Inflammatory macrophage treated with lipopolysaccharide for 1 hour (primary cell): ENCODE measurements at regions not wholly inside any gene's neighbourhood (a gene's known extent, or its start where the extent isn't known, plus 50 kb on each side); places are given as distances from the start of the nearest gene placed in this dataset.
"Not testable (repeated sequence)": the region's sequence is repeated elsewhere in the genome, so short reads cannot be mapped to it uniquely, and the experiment has no call there.

Source experiments
- DNase-seq, 2 donors: peaks; one replicate each; pipeline ENCODE4 v3.0.0-alpha.2; 2020 to 2022

DNA sequence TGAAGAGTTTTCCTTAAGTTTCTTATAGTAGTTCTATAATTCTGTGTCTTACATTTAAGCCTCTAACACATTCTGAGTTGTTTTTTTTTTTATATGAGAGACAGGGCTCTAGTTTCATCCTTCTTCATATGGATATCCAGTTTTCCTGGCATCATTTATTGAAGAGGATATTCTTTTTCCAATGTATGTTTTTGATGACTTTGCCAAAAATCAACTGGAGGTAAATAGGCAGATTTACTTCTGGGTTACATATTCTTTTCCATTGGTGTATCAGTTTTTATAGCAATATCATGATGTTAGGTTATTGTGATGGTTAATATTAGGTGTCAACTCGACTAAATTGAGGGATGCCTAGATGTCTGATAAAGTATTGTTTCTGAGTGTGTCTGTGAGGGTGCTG lies 650.7 kb upstream of the GRID2 start:
- no peak for DNase-seq

DNA sequence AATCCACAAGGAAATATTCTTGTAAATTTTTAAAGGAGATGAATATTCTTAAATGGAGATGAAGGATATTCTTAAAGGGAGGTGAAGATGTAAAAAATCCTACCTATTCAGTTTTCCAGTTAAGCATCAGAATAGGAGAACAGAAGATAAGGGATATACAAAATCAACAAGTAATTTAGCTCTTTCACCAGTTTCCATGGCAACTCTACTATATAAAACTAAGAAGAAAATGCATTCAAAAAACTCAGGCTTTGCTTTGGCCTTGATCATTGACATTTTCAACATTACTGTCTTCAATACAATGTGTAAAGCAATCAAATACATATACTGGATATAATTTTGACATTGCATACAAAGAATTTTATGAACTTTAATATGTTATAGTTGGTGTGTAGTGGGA lies 622.7 kb upstream of the GRID2 start:
- DNase-seq: no peak

DNA sequence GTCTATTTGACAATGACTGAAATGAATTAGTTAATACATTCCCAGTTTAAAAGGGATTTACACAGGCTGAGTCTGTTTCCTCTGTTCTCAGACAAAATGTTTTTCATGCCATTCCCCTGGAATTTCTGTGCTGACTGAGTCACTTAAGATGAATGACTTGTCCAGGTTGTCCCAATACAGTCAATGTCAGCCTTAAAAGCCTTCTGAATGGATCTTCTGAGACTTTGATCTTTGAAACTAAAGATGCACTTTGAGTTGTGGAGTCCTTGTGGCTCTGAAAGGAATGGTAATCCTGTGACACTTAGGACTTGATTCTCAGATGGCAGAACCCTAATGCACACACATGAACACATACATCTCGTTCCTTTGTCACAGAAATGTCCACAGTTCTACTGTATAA lies 622.2 kb upstream of the GRID2 start:
- DNase-seq: no peak

DNA sequence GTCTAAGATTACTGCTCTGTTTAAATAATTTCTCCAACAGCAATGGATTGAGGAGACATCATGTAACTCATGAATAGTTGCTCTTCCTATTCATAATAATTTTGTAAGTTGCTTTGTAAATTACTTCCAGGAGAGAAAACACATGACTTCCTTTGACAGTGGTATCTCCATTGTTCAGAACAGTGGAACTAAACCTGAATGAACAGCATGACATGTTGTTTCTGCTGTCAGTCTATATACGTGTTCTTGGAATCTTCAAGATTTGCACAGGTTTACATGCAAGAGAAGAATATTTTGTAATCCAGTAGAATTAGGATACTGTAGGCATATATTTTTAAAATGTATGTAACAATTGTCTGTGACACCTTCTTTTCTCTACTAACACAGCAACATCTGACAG lies 618.8 kb upstream of the GRID2 start:
- no peak for DNase-seq

DNA sequence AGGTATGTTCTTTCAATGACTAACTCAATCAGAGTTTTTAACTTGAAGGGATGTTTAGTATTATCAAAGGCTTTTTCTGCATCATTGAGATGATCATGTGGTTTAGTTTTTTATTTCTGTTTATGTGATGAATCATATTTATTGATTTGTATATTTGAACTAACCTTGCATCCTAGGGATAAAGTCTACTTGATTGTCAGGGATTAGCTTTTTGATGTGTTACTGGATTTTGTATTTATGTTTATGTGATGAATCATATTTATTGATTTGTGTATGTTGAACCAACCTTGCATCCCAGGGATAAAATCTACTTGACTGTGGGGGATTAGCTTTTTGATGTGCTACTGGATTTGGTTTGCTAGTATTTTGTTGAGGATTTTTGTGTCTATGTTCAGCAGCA lies 615.4 kb upstream of the GRID2 start:
- no peak for DNase-seq

DNA sequence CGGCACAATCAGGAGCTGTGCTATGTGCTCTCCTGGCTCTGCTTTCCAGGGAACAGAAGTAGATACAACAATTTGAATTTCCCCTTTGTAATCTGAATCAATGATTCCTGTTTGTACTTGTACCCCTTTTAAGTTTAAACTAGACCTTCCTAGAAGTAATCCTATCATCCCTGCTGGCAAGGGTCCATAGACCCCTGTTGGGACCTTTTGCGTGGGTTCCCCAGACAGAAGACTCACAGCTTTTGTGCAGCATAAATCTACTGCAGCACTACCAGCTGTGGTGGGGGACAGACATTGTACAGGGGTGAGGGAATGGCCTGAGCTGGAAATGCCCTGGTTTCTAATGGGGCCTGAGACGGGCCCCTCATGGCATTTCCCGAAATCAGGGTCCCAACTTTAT lies 604.1 kb upstream of the GRID2 start:
- not testable (repeated sequence) for DNase-seq

DNA sequence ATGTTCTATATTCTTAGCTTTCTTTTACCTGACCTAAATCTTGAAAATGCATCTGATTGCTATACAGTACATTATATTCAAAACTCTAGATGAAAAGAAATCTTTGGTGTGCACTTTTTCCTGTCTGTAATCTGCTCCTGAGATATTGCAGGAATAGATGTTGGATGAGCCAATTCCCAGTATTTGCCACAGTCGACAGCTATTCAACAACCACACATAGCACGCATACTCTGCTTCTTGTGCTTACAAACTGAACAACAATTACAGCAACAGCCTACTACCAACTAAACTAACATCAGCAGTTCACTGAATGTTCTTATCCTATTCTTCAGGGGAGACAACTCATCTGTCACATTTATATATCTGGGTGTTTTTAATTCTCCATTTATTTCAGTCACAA lies 573.9 kb upstream of the GRID2 start:
- no peak for DNase-seq

DNA sequence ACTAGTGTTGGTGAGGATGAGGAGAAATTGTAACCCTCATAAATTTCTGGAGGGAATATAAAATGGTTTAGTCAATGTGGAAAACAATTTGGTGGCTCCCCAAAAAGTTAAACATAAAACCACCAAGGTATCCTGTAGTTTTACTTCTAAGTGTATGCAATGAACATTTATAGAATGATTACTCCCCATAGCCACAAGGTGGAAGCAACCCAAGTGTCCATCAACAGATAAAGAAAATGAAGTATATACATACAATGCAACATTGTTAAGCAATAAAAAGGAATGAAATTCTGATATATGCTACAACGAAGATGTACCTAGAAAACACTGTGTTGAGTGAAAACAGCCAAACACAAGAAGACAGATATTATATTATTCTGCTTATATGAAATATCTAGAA lies 569.1 kb upstream of the GRID2 start:
- no peak for DNase-seq

DNA sequence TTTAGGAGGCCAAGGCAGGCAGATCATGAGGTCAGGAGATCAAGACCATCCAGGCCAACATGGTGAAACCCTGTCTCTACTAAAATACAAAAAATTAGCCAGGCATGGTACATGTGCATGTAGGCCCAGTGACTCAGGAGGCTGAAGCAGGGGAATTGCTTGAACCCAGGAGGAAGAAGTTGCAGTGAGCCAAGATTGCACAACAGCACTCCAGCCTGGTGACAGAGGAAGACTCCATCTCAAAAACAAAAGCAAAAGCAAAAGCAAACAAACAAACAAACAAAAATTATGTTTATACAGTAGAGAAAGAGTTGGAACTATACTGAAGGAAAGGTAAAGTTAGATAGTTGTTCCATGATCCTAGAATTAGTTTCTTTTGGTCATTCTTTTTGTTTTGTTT lies 564.9 kb upstream of the GRID2 start:
- not testable (repeated sequence) for DNase-seq

DNA sequence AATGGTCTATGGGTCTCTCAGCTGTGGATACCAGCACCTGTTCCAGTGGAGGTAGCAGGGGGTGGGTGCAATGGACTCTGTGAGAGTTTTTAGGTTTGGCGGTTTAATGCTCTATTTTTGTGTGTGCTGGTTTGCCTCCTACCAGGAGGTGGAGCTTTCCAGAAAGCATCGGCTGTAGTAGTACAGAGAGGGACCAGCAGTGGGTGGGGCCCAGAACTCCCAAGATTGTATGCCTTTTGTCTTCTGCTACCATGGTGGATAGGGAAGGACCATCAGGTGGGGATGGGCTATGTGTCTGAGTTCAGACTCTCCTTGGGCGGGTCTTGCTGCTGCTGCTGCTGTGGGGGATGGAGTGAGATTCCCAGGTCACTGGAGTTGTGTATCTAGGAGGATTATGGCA lies 557.2 kb upstream of the GRID2 start:
- DNase-seq: no peak

DNA sequence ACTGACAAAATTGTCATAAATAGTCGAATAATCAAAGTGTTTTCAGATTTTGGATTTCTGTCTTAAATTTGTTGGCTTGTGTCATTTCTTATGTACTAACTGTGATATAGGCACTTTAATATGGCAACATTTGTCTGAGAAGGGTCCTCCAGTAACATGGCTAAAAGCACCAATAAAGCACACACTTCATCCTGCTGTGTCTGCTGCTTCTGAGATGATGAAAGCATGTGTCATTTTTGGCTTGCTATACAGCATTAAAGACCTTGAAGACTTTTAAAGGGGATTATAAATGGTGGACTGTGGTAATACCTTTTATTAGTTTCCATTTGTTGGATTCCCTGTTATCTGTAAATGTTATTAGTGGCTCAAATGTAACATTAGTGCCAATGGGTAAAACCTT lies 551.8 kb upstream of the GRID2 start:
- DNase-seq: no peak

DNA sequence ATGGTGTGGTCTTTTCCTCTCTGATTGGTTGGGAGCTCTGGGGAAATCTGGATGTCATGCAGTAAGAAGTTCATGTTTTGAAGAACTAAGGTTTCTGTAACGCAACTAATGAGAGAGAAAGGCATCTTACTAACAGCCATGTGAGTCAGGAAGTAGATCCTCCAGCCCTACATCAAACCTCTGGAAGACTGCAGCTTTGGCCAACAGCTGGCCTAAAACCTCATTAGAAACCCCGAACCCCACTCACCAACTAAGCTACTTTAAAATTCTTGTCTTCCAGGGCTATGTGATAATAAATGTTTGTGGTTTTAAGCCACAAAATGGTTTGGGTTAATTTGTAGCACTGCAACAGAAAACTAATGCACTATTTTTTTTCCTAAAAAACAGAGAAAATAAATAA lies 549.0 kb upstream of the GRID2 start:
- DNase-seq: no peak

DNA sequence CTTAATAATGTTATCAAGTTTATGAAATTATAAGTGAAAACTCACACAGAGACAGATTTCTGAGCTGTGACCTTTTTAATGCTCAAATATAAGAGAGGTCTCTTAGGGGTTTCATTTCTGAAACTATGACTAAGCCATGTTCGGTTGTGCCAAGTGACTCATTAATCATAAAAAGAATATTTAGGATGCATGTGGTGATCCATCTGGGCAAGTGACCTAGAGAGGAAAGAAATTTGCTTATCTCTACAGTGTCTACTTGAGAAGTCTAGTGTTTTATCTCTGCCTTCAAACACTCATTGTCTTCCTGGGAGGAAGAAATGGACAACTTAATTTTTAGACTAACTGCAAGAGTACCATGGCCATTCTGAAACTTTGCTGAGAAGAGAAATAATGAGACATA lies 545.3 kb upstream of the GRID2 start:
- no peak for DNase-seq

DNA sequence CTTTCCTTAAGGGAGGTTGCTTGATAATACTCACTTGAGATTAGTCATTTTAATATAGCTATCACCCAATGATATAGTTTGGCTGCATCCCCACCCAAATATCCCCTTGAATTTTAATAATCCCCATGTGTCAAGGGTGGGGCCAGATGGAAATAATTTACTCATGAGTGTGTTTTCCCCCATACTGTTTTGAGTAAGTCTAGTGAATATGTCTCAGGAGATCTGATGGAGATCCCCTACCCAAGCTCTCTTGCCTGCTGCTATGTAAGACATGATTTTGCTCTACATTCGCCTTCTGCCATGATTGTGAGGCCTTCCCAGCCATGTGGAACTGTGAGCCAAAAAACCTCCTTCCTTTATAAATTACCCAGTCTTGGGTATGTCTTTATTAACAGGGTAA lies 539.7 kb upstream of the GRID2 start:
- no peak for DNase-seq

DNA sequence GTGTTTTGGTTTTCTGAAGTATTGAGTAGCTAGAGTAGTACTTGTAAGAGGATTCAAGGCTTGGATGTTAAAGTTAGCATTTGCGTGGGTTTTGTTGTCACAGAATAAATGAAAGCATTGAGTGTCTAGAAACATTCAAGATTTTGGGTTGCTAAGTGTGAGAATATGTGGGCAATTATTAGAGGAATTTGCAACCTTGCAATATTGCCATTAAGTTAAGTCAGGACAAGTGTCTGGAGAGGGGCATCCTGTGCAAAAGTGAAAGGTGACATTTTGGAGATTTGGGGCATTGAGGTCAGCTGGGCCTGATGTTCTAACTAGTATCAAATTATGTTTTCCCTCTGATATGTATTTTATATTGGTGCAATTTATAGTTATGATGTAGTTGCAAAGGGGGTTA lies 533.9 kb upstream of the GRID2 start:
- no peak for DNase-seq

DNA sequence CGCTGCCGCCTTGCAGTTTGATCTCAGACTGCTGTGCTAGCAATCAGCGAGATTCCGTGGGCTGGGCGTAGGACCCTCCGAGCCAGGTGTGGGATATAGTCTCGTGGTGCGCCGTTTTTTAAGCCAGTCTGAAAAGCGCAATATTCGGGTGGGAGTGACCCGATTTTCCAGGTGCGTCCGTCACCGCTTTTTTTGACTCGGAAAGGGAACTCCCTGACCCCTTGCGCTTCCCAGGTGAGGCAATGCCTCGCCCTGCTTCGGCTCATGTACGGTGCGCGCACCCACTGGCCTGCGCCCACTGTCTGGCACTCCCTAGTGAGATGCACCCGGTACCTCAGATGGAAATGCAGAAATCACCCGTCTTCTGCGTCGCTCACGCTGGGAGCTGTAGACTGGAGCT lies 512.1 kb upstream of the GRID2 start:
- not testable (repeated sequence) for DNase-seq

DNA sequence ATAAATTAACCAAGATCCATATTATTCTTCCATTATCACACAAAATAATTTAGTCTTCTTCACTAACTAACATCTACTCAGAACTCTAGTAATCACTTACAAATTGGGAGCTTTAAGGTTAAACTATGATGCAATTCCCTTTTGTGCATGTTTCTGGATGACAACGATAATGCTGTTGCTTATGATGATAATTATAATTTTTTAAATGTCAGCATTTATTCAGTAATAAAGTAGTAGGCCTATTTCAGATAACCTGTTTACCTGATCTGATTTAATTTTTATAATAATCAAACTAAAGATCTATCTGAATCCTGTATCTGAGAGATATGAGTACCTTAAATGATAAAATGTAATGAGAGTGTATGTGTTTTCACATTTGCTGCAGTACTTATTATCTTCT lies 507.8 kb upstream of the GRID2 start:
- DNase-seq: no peak

DNA sequence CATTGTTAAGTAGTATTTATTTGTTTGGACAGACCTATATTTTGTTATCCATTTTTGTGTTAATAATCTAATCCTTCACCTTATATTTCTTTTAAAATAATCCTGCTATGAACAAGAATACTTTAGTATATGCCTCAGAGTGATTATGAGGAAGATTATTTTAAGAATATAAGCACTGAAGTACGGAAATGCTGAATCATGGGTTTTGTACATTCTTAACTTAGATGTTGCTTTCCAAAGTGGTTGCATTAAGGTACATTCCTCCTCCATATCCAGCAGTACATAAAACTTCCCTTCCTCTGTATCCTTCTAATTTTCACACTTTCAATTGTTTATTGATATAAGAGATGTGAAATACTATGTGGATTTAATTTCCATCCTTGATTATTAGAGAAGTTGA lies 491.4 kb upstream of the GRID2 start:
- DNase-seq: no peak

DNA sequence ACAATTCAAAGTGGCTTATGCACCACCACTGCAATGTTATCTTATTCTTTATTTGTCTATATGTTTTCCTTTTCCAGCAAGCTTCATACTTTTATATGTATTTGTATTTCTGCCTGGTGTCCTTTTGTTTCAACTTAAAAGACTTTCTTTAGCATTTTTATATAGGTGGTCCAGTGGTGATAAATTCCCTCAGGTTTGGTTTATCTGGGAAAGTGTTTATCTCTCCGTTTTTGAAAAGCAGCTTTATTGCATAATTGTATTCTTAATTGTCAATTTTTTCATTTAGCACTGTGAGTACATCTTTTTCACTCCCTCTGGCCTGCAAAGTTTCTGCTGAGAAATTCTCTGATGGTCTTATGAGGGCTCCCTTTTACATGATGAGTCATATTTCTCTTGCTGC lies 479.0 kb upstream of the GRID2 start:
- DNase-seq: no peak

DNA sequence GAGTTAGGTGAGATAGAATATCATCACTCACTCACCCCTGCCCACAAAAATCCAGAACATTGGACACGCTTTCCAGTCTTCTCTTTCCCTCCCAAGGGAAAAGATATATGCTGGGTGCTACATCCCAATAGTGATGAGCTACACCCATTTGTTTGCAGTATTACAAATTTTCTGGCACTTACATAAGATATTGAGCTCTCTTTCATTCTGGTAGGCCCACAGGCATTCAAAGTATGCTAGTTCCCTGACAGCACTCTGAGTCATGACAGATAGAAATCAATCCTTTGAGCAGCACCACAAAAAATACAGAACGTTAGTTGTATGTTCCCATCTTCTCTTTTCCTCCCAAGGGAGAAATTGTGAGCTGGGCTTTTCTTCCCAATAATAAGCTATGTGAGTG lies 477.6 kb upstream of the GRID2 start:
- no peak for DNase-seq

DNA sequence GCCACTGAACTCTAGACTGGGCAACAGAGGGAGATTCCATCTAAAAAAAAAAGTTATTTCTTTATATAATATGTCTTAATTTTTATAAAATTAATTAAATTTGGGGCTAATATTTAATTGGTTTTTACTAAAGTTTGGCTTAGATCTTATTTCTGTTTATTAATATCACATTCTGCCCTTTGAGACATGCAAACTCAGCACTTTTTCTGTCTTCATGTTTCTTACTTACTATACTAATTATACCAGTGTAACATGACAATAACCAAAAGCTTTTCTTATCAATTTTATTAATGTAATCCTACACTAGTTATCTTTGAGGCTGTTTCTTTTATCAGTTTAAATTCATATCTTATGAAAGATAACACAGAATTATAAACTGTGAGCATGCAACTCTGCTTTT lies 475.9 kb upstream of the GRID2 start:
- DNase-seq: no peak

DNA sequence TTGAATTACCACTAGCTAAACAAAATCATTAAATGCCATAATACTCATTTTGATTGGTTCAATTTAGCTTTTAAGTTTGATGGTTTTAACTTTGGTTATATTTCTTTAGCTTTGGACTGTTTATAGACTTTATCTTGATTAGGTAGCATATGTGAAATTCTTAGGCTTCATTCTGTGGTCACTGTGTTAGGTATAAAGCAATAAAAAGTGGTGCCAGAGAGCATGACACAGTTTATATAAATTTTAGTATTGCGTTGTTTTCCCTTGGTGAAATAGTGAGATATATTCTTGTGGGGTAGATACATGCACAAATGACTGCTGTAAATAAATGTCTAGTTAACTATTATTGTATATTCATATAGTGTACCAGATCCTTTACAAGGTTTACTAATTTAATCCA lies 474.2 kb upstream of the GRID2 start:
- no peak for DNase-seq

DNA sequence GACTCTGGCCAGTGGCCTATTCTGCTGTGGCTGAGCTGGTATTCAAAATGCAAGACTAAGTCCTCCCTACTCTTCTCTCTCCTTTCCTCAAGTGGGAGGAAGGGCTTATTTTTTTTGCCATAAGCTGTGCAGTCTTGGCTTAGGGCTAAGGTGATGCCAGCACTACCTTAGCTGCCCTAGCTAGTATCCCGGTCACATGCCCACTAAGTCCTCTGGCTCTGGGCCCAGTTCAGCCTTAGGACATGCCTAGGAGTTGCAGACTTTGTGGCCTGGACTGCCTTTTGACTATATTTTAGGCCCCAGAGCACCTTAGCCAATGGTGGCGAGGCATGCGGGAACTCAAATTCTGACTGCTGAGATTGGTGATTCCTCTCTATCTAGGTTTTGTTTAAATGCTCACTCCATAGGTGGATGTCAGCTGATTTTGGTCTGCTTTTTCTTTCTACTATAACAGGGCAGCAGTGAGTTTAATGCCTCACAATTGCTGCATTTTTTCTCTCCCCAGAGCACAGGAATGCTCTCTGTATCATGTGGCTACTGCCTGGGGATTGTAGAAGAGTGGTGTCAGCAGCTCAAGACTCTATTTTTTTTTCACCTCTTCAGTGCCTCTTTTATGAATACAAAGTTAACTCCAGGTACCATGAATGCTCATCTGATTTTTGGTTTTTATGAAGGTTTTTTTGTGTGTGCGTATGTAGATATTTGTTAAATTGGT lies 472.9 kb upstream of the GRID2 start:
- DNase-seq: no peak

DNA sequence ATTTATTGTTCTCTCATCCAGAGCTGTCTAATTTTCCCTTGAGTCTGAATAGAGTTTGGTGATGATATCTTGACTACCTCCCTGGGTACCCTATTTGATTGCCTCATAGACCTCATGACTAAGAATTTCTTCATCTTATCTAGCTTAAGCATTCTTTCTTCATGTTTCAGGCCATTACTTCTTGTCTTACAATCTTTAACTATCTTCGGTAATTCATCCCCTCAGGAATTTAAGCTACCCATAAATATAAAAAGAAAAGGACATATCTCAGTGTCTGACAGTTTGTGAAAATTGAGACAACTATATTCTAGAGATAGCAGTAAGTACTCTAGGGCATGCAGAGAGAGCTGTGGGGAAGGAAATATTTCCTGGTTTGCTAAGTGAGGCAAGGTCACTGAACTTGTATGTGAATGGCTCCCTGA lies 466.1 kb upstream of the GRID2 start:
- no peak for DNase-seq

DNA sequence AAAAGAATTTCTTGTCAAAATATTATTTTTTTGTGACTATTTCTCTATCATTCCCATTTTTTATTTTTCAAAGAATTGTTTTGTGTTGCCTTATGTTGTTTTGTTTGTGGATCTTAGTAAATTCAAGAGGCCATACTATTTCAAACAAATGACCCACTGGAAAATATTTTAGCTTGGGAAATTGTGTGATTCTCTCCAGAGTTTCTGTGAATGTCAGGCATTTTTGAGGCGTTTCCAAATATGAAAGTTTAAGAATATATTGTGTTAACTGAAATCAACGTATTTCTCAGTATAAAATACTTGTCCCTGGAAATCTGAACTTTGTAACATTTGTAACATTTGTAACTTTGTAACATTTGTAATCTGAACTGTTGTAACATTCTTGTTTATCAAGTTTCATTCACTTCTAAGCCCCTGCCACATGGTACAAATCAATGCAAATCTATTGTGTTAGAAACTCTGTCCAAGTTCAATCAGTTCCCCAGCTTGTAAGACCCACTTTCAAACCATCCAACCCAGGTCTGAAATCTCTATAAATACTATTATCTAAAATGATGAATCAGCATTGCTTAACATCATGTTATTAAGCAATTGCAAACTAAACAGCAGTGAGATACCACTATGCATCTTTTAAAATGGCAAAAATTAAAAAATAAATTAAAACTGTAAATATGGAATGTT lies 465.4 kb upstream of the GRID2 start:
- no peak for DNase-seq
